Kidney (tissue), 13 donors: ENCODE measurements at regions not wholly inside any gene's neighbourhood (a gene's known extent, or its start where the extent isn't known, plus 50 kb on each side); places are given as distances from the start of the nearest gene placed in this dataset.

Source experiments
- DNase-seq, 5 donors: peaks; one replicate each; pipeline ENCODE4 v3.0.0-alpha.2; 2013 to 2020
- FAIRE-seq: peaks from 2 replicates; lab custom pipeline; 2012; peaks lifted over from hg19 to GRCh38; lab: Jason Lieb, UNC
- H3K27ac ChIP-seq, 2 donors: one replicate each; pipeline ENCODE4 v1.7.0; 2013; ENCODE audit warnings: low read depth in 2 of 2, low read length in 2 of 2, inconsistent platforms in 1 of 2
- H3K27me3 ChIP-seq: one replicate; pipeline ENCODE4 v1.7.1; 2013; ENCODE audit warnings: low read length, inconsistent platforms; ENCODE audit not compliant: control insufficient read depth, insufficient read depth
- H3K36me3 ChIP-seq, 3 donors: one replicate each; pipeline versions ENCODE4 v1.7.0 to v1.7.1; 2013; ENCODE audit warnings: low read length in 3 of 3, control low read depth in 1 of 3, inconsistent platforms in 1 of 3; ENCODE audit not compliant: insufficient read depth in 3 of 3, control insufficient read depth in 2 of 3
- H3K4me1 ChIP-seq, 3 donors: one replicate each; pipeline versions ENCODE4 v1.7.0 to v1.7.1; 2013; ENCODE audit warnings: low read length in 3 of 3, inconsistent platforms in 1 of 3, low read depth in 1 of 3; ENCODE audit not compliant: control insufficient read depth in 2 of 3, insufficient read depth in 2 of 3
- H3K4me3 ChIP-seq, 3 donors: one replicate each; pipeline versions ENCODE4 v1.7.0 to v1.8.1; 2013; ENCODE audit warnings: low read length in 3 of 3, control low read depth in 1 of 3, inconsistent platforms in 1 of 3
- H3K9ac ChIP-seq, 3 donors: one replicate each; pipeline versions ENCODE4 v1.7.0 to v1.7.1; 2013; ENCODE audit warnings: low read length in 3 of 3, control low read depth in 1 of 3, inconsistent platforms in 1 of 3
- H3K9me3 ChIP-seq, 3 donors: one replicate each; pipeline versions ENCODE4 v1.7.0 to v1.7.1; 2013; ENCODE audit warnings: low read length in 3 of 3, control low read depth in 1 of 3, inconsistent platforms in 1 of 3; ENCODE audit not compliant: control insufficient read depth in 2 of 3, insufficient read depth in 1 of 3
- intact Hi-C: fragments of 100-400 bp; cut with DNase I; formaldehyde crosslinking; loops from one replicate; pipeline ENCODE4 v1.11.1; 2022
- TF ChIP-seq, protein P1 (sequence below): IDR thresholded peaks from 3 replicates; pipeline ENCODE4 v1.5.1; 2012; ENCODE audit warnings: mild to moderate bottlenecking, moderate library complexity, borderline replicate concordance; ENCODE audit not compliant: insufficient read depth; ENCODE audit errors: extremely low read depth
- donor health status: control.
- donor health status: control.
- donor health status: control.
- donor health status: control.
- donor health status: control.
- donor health status: DM: yes; HTN: yes; CAD: no.
- donor health status: Normal renal cell carcinoma (clear cell type).

DNA sequence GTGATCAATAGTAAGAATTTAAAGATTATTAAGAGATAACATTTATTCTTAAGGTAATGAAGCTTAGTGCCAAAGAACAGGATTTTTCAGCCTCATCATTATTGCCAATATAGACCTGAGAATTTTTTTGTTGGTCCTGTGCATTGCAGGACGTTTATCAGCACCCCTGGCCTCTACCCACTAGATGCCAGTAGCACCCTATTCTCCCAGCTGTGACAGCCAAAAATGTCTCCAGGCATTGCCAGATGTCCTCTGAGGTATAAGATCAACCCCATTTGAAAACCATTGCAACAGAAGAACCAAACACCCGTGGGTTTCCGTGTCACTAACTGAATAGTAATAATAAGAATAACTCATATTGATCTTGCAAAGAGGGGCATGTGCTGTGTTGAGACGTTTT, 700.0 kb upstream of the SOX11 start:
- Histone ChIP-seq H3K36me3 (no peaks in the 10 kb centered on the region), H3K4me1 (no peaks in the 10 kb centered on the region), H3K27ac (no peak overlapping the region), H3K9ac (no peak overlapping the region), H3K4me3 (no peak overlapping the region), H3K9me3 (no peaks in the 10 kb centered on the region), H3K27me3 (no peaks in the 10 kb centered on the region)
- DNase-seq = peak in 1 of 5 donors; percentile 15
- no peak for FAIRE-seq
- TF ChIP-seq, protein P1, sequence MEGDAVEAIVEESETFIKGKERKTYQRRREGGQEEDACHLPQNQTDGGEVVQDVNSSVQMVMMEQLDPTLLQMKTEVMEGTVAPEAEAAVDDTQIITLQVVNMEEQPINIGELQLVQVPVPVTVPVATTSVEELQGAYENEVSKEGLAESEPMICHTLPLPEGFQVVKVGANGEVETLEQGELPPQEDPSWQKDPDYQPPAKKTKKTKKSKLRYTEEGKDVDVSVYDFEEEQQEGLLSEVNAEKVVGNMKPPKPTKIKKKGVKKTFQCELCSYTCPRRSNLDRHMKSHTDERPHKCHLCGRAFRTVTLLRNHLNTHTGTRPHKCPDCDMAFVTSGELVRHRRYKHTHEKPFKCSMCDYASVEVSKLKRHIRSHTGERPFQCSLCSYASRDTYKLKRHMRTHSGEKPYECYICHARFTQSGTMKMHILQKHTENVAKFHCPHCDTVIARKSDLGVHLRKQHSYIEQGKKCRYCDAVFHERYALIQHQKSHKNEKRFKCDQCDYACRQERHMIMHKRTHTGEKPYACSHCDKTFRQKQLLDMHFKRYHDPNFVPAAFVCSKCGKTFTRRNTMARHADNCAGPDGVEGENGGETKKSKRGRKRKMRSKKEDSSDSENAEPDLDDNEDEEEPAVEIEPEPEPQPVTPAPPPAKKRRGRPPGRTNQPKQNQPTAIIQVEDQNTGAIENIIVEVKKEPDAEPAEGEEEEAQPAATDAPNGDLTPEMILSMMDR = no peak
- intact Hi-C loops = no loop called here

DNA sequence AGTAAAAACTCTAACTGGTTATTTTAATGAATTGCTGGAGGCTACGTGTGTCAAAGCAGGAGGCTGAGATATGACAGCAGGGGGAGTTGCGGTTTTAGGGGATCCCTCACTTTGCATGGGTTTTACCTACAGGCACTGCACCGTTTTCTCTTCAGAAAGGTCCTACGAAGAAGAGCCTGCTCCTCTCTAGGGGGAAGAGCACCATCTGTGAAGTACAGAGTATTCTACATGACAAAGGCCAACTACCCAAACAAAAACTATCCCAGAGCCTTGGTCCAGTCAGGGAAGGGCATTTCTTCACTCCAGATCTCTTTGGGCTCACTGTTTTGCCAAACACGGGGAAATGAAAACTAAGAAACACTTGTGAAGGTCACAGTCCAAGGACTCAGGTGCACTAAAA, 696.7 kb upstream of the SOX11 start:
- H3K27me3 ChIP-seq = no peaks in the 10 kb centered on the region
- no peaks in the 10 kb centered on the region for H3K36me3 ChIP-seq
- TF ChIP-seq, protein P1 = no peak
- DNase-seq (peak in 1 of 5 donors; percentile 8), FAIRE-seq (no peak)
- intact Hi-C loops = no loop called here
- H3K9ac ChIP-seq = no peak overlapping the region
- H3K4me3 ChIP-seq = no peak overlapping the region
- no peaks in the 10 kb centered on the region for H3K9me3 ChIP-seq
- H3K4me1 ChIP-seq = no peaks in the 10 kb centered on the region
- H3K27ac ChIP-seq = no peak overlapping the region

DNA sequence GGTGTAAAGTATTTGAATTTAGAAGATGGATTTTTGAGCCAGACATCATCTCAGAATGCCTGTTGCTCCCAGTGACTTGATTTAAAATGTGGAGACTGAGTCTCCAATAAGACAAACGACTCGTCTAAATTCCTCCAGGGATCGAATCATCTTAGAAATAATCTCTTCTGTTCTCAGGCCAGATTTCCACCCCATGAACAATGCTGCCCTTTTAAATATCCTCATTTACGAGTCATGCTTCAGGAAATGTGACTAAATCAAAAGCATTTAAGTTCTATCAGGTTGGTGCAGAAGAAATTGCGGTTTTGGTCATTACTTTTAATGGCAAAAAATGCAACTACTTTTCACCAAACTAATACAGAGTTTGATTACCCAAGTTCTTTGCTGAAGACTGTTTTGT, 684.6 kb upstream of the SOX11 start:
- H3K36me3 ChIP-seq = no peaks in the 10 kb centered on the region
- H3K27ac ChIP-seq = no peak overlapping the region
- H3K9ac ChIP-seq = no peak overlapping the region
- H3K4me3 ChIP-seq = no peak overlapping the region
- no peaks in the 10 kb centered on the region for H3K9me3 ChIP-seq
- intact Hi-C loops = no loop called here
- TF ChIP-seq, protein P1 = no peak
- H3K27me3 ChIP-seq = no peaks in the 10 kb centered on the region
- DNase-seq (no peak), FAIRE-seq (no peak)
- H3K4me1 ChIP-seq = no peaks in the 10 kb centered on the region

DNA sequence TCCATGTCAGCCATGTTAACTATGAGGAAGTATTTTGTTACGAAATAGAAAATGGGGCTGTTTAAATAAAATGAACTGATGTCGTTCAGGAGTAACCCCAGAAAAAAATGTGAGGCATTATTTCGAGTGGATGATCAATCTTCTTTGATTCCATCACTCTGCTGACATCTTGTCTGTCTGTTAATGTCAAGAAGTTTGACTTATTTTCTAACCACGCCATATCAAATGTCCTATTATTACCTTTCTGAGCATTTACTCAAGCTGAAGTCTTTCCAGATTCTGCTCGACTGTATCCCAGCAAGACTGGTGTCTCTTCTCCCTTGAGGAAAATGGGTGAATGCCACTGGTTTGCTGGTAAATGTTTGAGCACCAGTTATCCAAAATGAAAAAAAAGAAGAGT, 672.9 kb upstream of the SOX11 start:
- H3K4me1 ChIP-seq = no peaks in the 10 kb centered on the region
- no peak overlapping the region for H3K27ac ChIP-seq
- no peak overlapping the region for H3K4me3 ChIP-seq
- H3K9me3 ChIP-seq = no peaks in the 10 kb centered on the region
- H3K27me3 ChIP-seq = no peaks in the 10 kb centered on the region
- H3K36me3 ChIP-seq = no peaks in the 10 kb centered on the region
- FAIRE-seq = no peak
- H3K9ac ChIP-seq = no peak overlapping the region
- intact Hi-C loops = no loop called here
- no peak for DNase-seq
- TF ChIP-seq, protein P1 = no peak
